ENCODE measurements at regions not wholly inside any gene's neighbourhood (a gene's known extent, or its start where the extent isn't known, plus 50 kb on each side); places are given as distances from the start of the nearest gene placed in this dataset.
A peak's percentile ranks its signal among the peaks of the same experiment; 100 is the strongest.

DNA sequence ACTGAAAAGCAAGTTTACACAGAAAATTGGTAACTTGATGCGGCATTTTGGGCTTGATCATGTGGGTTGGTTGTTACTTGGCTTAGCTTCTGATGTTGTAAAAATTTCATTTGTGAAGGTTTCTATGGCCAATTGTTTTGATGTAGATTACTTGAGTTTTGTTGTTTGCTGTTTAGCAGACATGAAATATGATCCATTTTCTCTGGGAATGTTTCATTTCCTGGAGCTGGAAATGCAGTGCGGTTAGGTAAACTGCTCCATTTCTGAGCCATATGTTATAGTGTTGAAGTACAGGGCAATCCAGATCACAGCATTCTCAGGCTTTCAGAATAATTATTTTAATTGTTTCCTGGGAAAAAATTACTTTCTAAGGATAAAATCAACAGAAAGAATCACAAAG is 396.9 kb downstream of the ENC1 start:
- no peak for ATAC-seq
- DNase-seq (ENCODE audit: low spot score), result no peak

DNA sequence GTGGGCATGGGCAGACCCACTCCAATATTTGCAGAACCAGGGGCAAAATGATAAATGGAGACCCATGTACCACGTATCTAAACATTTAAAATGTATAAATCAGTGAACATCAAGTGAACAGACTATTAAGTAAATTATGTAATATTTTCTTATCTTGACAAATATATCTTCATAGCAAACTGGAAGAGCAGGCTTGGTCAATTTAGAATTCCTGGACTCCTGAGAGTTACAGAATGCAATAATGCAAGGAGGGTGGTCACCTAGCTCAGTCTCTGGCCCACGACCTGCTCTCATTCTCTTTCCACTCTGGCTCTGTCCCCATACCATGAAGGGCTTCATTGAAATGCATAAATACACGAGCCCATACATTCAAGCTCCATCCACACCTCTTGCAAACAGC is 398.0 kb downstream of the ENC1 start:
- no peak for ATAC-seq
- DNase-seq (ENCODE audit: low spot score), result no peak

DNA sequence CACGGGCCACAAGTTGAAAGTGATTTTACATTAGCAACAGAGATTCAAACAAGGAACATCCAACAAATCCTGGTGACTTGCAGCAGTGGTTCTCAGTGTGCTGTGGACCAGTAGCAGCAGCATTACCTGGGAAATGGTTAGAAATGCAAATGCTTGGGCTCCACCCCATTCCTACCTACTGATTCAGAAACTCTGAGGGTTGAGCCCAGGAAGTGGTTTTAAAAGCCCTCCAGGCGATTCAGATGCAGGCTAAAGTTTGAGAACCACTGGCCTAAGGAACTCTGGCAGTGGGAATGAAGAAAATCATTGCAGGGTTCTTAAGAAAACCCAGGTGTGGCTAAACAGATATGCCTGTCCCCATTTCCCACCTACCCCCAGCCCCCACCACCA is 398.8 kb downstream of the ENC1 start:
- DNase-seq (ENCODE audit: low spot score) (no peak), ATAC-seq (no peak)

- ATAC-seq, result no peak
- no peak for DNase-seq (ENCODE audit: low spot score)
Measured at GRCh38 chr5:74240783-74241750, 399.5 kb downstream of the ENC1 start.

DNA sequence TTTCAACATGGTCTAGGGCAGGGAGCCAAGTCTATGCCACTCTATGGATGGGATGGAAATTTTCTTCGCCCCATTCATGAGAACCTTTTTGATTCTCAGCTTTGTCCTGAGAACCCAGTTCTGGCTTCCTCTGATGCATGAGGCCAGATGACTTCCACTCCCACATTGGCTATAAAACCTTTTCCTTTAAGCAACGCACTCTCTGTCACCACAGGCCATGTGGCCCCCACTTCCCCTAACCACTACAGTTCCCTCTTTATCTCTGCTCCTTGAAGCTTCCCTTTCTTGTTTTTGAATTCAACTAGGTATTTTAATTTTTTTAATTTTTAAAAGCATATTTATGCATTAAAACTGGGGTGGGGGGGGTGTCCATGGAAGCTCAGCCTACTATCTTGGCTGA is 401.3 kb downstream of the ENC1 start:
- peak; percentile 28 for ATAC-seq
- DNase-seq (ENCODE audit: low spot score), result no peak

GRCh38 chr5:74237571-74238145 is 402.9 kb downstream of the ENC1 start:
- DNase-seq (ENCODE audit: low spot score), result no peak
- no peak for ATAC-seq

DNA sequence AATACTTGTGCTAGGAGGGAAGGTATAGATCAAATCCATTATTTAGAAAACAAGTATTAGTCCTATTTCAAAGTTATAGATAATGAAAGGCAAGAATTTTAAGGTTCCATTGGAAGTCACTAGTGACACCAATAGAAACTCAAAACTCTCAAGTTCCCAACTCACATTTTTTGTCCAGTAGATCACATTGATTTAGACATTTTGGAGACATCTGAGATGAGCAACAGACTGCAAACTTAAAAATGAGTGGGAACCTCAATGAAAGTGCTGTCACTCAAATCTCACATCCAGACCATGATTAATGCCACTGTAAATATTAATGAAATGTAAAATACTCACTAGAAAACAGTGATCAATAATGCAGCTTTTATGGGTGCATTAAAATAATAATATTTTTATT is 405.0 kb downstream of the ENC1 start:
- DNase-seq (ENCODE audit: low spot score) (no peak), ATAC-seq (no peak)

DNA sequence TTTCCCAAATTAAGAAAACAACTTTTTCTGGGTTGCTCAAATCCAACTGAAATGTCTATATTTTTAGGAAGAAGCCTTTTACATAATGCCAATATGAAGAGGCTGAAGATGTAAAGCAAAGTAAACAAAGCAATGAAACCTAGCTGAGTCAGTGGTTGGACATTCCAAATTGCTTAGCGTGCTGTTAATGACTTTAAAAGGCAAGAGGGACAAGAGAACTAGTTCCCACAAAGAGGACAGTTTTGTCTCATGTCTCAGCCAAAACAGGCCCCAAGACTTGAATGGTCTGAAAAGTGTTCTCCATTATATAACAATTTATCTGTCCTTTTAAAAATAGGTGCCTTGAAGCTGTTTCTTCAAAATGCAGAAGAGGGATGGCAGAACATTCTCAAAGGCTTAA is 407.0 kb downstream of the ENC1 start:
- DNase-seq (ENCODE audit: low spot score) (no peak), ATAC-seq (no peak)

DNA sequence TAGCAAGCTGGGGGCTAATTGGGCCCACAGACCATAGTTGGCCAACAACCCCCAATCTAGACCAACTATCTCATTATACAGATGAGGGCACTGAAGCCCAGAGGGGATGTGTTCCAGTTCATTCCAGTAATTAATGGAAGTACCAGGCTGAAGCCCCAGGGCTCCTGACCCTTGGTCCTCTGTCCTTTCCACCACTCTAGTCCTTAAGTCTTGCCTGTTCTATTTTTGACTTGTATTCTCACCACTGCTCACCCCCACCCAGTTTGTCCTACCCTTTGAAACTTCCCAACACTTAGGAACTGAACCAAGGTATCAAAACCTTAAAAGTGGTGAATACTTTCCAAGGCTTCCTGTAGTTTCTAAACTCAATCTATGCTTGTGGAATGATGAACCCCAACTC is 407.4 kb downstream of the ENC1 start:
- DNase-seq (ENCODE audit: low spot score) (no peak), ATAC-seq (no peak)

GRCh38 chr5:74232276-74232675 is 408.3 kb downstream of the ENC1 start:
- no peak for DNase-seq (ENCODE audit: low spot score)
- no peak for ATAC-seq

GRCh38 chr5:74231697-74232096 is 408.8 kb downstream of the ENC1 start:
- DNase-seq (ENCODE audit: low spot score) (no peak), ATAC-seq (no peak)

GRCh38 chr5:74226716-74227485 is 413.6 kb downstream of the ENC1 start:
- DNase-seq (ENCODE audit: low spot score) (no peak), ATAC-seq (no peak)

- no peak for ATAC-seq
Measured at GRCh38 chr5:74225587-74225986, 414.9 kb downstream of the ENC1 start.

GRCh38 chr5:74224331-74224730 is 416.2 kb downstream of the ENC1 start:
- ATAC-seq, result no peak
- DNase-seq (ENCODE audit: low spot score), result no peak

More at GRCh38 chr5:74225587-74225986, 414.9 kb downstream of the ENC1 start:
- DNase-seq (ENCODE audit: low spot score), result no peak

DNA sequence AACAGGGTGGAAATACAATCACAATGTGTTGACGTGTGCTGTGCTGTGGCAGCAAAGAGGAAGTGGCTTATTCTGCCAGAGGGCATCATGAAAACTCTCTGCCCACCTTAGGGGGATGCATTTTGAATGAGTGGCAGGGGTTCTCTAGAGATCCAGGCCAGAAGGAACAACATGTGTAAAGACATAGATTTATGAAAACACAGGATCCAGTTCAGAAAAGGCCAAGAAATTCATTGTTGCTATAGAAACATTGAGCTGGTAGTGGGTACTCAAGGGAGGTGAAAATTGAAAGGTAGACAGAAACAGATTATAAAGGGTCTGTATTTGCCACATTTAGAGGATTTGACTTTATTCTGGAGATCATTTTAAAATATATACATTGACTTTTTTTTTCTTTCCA is 417.7 kb downstream of the ENC1 start:
- no peak for ATAC-seq
- no peak for DNase-seq (ENCODE audit: low spot score)

- no peak for DNase-seq (ENCODE audit: low spot score)
- ATAC-seq, result no peak
Measured at GRCh38 chr5:74221413-74221812, 419.1 kb downstream of the ENC1 start.

DNA sequence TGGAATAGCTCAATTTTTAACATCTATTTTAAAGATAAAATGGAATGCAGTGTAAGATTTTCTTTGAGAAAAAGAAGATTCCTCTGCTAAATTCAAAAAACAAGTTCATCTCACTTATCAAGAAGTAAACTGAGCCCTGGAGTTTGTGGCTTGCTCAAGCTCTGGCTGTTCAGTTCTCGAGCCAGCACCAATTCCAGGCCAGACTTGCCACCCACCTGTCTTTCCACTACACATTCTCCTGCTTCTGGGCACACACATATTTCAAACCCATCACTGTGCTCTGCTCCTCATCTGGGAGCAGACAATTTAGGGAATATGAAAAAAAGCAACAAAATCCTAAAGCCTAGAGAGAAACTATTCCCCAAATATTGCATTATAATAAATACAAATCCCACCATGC is 424.5 kb downstream of the ENC1 start:
- DNase-seq (ENCODE audit: low spot score), result no peak
- ATAC-seq, result no peak

GRCh38 chr5:74212336-74212735 is 428.2 kb downstream of the ENC1 start:
- no peak for ATAC-seq
- no peak for DNase-seq (ENCODE audit: low spot score)

DNA sequence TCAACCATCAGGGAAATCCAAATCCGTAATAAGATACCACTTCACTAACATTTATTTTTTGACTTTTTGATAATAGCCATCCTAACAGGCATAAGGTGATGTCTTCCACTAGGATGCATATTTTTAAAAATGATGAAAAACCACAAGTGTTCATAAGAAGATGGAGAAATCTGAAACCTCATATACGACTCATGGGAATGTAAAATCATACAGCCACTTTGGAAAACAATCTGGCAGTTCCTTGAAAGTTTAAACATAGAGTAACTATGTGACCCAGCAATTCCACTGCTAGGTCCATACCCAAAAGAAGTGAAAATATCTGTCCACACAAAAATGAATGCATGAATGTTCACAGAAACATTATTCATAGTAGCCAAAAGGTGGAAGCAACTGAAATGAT is 431.0 kb downstream of the ENC1 start:
- DNase-seq (ENCODE audit: low spot score) (no peak), ATAC-seq (no peak)

DNA sequence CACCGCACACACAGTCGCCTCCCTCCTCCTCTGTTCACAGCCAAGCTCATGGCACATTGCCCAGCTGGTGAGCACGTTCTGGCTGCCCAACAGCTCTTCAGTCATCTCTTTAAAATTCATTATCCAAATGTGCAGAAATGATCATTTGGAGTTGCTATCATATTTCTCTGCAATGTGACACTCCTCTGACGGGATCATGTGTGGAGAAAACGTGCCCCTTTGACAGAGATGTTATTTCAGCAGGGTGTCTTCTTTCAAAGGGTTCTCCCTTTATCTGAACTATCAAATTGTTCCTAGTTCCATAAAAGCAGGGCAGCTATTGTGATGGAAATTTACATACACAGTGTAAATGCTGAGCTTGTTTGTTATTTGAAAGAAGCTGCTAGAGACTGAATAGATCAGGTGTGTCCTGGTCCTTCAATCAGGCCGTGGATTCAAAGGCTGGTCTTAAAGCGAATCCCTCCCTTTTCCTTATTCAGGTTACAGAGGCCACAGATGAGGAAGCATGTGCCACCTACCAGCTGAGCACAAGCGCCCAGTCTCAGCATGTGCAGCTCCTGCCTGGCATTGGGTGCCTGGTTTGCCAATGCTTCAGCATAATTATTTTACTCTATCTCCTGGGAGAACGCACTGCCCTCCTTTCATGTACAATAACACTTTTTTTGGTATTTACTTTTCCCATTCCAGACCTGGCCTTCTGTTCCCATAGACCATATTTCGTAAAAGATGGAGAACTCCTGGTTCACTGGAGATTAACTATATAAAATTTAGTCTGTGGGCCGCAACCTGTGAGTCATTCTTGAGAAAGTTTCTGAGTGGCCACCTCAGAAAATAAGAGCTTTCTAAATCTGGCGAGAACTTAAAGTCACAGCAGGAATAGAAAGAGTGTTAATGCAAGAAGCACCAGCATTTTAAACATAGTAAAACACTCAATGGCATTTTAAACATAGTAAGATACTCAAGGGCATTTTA is 433.7 kb downstream of the ENC1 start:
- ATAC-seq, result no peak

More for the DNA sequence above, 433.7 kb downstream of the ENC1 start:
- DNase-seq (ENCODE audit: low spot score), result no peak

Measured in left lobe of liver (tissue), 2 donors.